H1 (cell line): ENCODE measurements at regions not wholly inside any gene's neighbourhood (a gene's known extent, or its start where the extent isn't known, plus 50 kb on each side); places are given as distances from the start of the nearest gene placed in this dataset.

Experiments
- CTCF ChIA-PET: fragments of 300-600 bp; sonication (Branson Sonifier 250); formaldehyde crosslinking; loops from one replicate; lab custom pipeline; 2021; ENCODE audit not compliant: partially characterized antibody; lab: Charles Lee
- POLR2A ChIA-PET: fragments of 300-600 bp; sonication (Branson Sonifier 250); formaldehyde crosslinking; loops from one replicate; lab custom pipeline; 2021; ENCODE audit warnings: inconsistent platforms; ENCODE audit not compliant: partially characterized antibody; lab: Charles Lee
- DNase-seq, 2 experiments: peaks; one replicate each; pipeline versions ENCODE4 v3.0.0 to v3.0.0-alpha.2; 2010 to 2022; ENCODE audit warnings: low spot score in 2 of 2, low read depth in 1 of 2, mixed read lengths in 1 of 2
- FAIRE-seq: peaks from 2 replicates; lab custom pipeline; 2011; peaks lifted over from hg19 to GRCh38; lab: Jason Lieb, UNC
- H2AFZ ChIP-seq: 2 replicates; pipeline ENCODE4 v1.8.1; 2012; ENCODE audit warnings: low read length, inconsistent platforms
- H2AK5ac ChIP-seq: 2 replicates; pipeline ENCODE4 v1.6.1; 2013; ENCODE audit warnings: low read depth, low read length
- H2BK120ac ChIP-seq: replicated peaks from 2 replicates; pipeline ENCODE3; 2013; ENCODE audit warnings: low read depth, low read length, inconsistent platforms
- H2BK12ac ChIP-seq: 2 replicates; pipeline ENCODE4 v1.6.1; 2013; ENCODE audit warnings: low read depth, low read length
- H2BK15ac ChIP-seq: 2 replicates; pipeline ENCODE4 v1.6.1; 2013; ENCODE audit warnings: low read length
- H2BK20ac ChIP-seq: 2 replicates; pipeline ENCODE4 v1.6.1; 2013; ENCODE audit warnings: low read length
- H2BK5ac ChIP-seq: 2 replicates; pipeline ENCODE4 v1.6.1; 2013; ENCODE audit warnings: low read depth, low read length
- H3K14ac ChIP-seq: 2 replicates; pipeline ENCODE4 v1.6.1; 2013; ENCODE audit warnings: inconsistent platforms; ENCODE audit not compliant: insufficient read length
- H3K18ac ChIP-seq: 2 replicates; pipeline ENCODE4 v1.6.1; 2013; ENCODE audit warnings: low read length; ENCODE audit errors: extremely low read depth
- H3K23ac ChIP-seq: 2 replicates; pipeline ENCODE4 v1.6.1; 2013; ENCODE audit warnings: inconsistent platforms; ENCODE audit not compliant: insufficient read length
- H3K23me2 ChIP-seq: 2 replicates; pipeline ENCODE4 v1.6.1; 2013; ENCODE audit warnings: low read depth, low read length
- H3K27ac ChIP-seq: 2 replicates; pipeline ENCODE4 v1.6.1; 2011; ENCODE audit warnings: low read depth, low read length, inconsistent platforms
- H3K27me3 ChIP-seq, 4 experiments: replicated peaks in 1 of 4; 1 replicate in 1 of 4; 2 replicates in 3 of 4; pipeline versions ENCODE4 v1.6.1 to v1.8.1; 2011 to 2013; ENCODE audit warnings: low read length in 3 of 4, mild to moderate bottlenecking in 3 of 4, inconsistent platforms in 2 of 4, mixed read lengths in 2 of 4, moderate library complexity in 1 of 4; ENCODE audit not compliant: control insufficient read depth in 3 of 4, insufficient read depth in 3 of 4; ENCODE audit errors: extremely low read depth in 1 of 4
- H3K36me3 ChIP-seq, 4 experiments: 2 replicates each; pipeline versions ENCODE4 v1.6.1 to v1.8.1; 2011 to 2013; ENCODE audit warnings: mild to moderate bottlenecking in 4 of 4, low read length in 3 of 4, moderate library complexity in 2 of 4, control low read depth in 1 of 4, inconsistent platforms in 1 of 4; ENCODE audit not compliant: insufficient read depth in 4 of 4, control insufficient read depth in 2 of 4
- H3K4ac ChIP-seq: replicated peaks from 2 replicates; pipeline ENCODE3; 2013; ENCODE audit warnings: low read length, low read depth, mixed read lengths, inconsistent platforms; ENCODE audit not compliant: insufficient read length
- H3K4me1 ChIP-seq, 4 experiments: replicated peaks in 1 of 4; 1 replicate in 1 of 4; 2 replicates in 3 of 4; pipeline versions ENCODE4 v1.6.1 to v1.8.1; 2011 to 2013; ENCODE audit warnings: low read length in 3 of 4, inconsistent platforms in 2 of 4, mixed read lengths in 1 of 4; ENCODE audit not compliant: insufficient read depth in 4 of 4, control insufficient read depth in 3 of 4
- H3K4me2 ChIP-seq, 2 experiments: 2 replicates each; pipeline versions ENCODE4 v1.6.1 to v1.8.1; 2011 to 2013; ENCODE audit warnings: low read depth in 2 of 2, low read length in 2 of 2, control low read depth in 1 of 2, inconsistent platforms in 1 of 2, mild to moderate bottlenecking in 1 of 2; ENCODE audit not compliant: insufficient read depth in 1 of 2
- H3K4me3 ChIP-seq, 4 experiments: fragments of 200-600, 300-600 bp in 1 of 4; sonication (generic), shearing (Covaris generic), sonication (Bioruptor Twin) in 1 of 4; 2 replicates each; pipeline versions ENCODE4 v1.5.1 to v1.8.1; 2011 to 2016; ENCODE audit warnings: low read length in 4 of 4, low read depth in 3 of 4, control low read depth in 2 of 4, inconsistent platforms in 2 of 4, mild to moderate bottlenecking in 2 of 4, mixed read lengths in 1 of 4, moderate library complexity in 1 of 4; ENCODE audit not compliant: insufficient read depth in 2 of 4; ENCODE audit errors: extremely low read depth in 1 of 4
- H3K56ac ChIP-seq: replicated peaks from 2 replicates; pipeline ENCODE3; 2013; ENCODE audit warnings: low read depth, mild to moderate bottlenecking, mixed read lengths, low read length, inconsistent platforms; ENCODE audit not compliant: insufficient read length
- H3K79me1 ChIP-seq: 2 replicates; pipeline ENCODE4 v1.6.1; 2013; ENCODE audit warnings: low read depth, low read length, control low read depth
- H3K79me2 ChIP-seq, 2 experiments: 2 replicates each; pipeline versions ENCODE4 v1.6.1 to v1.8.1; 2012 to 2013; ENCODE audit warnings: low read length in 2 of 2, mild to moderate bottlenecking in 2 of 2, inconsistent platforms in 1 of 2; ENCODE audit not compliant: insufficient read depth in 2 of 2, control insufficient read depth in 1 of 2
- H3K9ac ChIP-seq, 4 experiments: replicated peaks in 1 of 4; 1 replicate in 1 of 4; 2 replicates in 3 of 4; pipeline versions ENCODE4 v1.6.1 to v1.8.1; 2011 to 2013; ENCODE audit warnings: low read depth in 3 of 4, low read length in 3 of 4, control low read depth in 2 of 4, mild to moderate bottlenecking in 2 of 4, moderate library complexity in 2 of 4, inconsistent platforms in 1 of 4; ENCODE audit errors: extremely low read depth in 1 of 4
- H3K9me3 ChIP-seq, 2 experiments: 2 replicates each; pipeline versions ENCODE4 v1.6.1 to v1.8.1; 2012 to 2013; ENCODE audit warnings: mild to moderate bottlenecking in 2 of 2, moderate library complexity in 2 of 2, control low read depth in 1 of 2, inconsistent platforms in 1 of 2, low read depth in 1 of 2, low read length in 1 of 2, mixed read lengths in 1 of 2; ENCODE audit not compliant: insufficient read depth in 2 of 2
- H4K20me1 ChIP-seq, 2 experiments: replicated peaks in 1 of 2; 2 replicates each; pipeline versions ENCODE3 to v1.8.1; 2011 to 2013; ENCODE audit warnings: inconsistent platforms in 2 of 2, low read length in 2 of 2, mild to moderate bottlenecking in 1 of 2; ENCODE audit not compliant: insufficient read depth in 2 of 2, control insufficient read depth in 1 of 2
- H4K5ac ChIP-seq: 2 replicates; pipeline ENCODE4 v1.6.1; 2013; ENCODE audit warnings: low read length, low read depth, mixed read lengths, inconsistent platforms; ENCODE audit not compliant: insufficient read length
- H4K8ac ChIP-seq: 2 replicates; pipeline ENCODE4 v1.8.0; 2013; ENCODE audit warnings: mild to moderate bottlenecking, moderate library complexity, low read length, inconsistent platforms; ENCODE audit not compliant: insufficient read depth; ENCODE audit errors: extremely low read depth
- H4K91ac ChIP-seq: replicated peaks from 2 replicates; pipeline ENCODE3; 2013; ENCODE audit warnings: low read length, mixed read lengths, inconsistent platforms; ENCODE audit not compliant: insufficient read length
- JUN ChIP-seq: IDR thresholded peaks from 2 replicates; pipeline ENCODE4 v1.6.1; 2011; ENCODE audit warnings: low read depth, mild to moderate bottlenecking, improper control_type of control experiment, low read length
- PHF8 ChIP-seq: fragments of 200-600 bp; sonication (generic); conservative IDR thresholded peaks from 2 replicates; pipeline ENCODE4 v1.7.1; 2012; ENCODE audit warnings: low read depth, mild to moderate bottlenecking, inconsistent platforms, low read length, moderate library complexity
- SP4 ChIP-seq: IDR thresholded peaks from 2 replicates; pipeline ENCODE4 v1.6.1; 2012; ENCODE audit warnings: low read length, inconsistent platforms
- WGBS, 2 experiments: shearing (Covaris generic) in 1 of 2; methylation state at CpG; one replicate each; pipeline versions ENCODE4 v1.1.6 to v1.1.7; 2013 to 2015; ENCODE audit warnings: low lambda C conversion rate in 2 of 2, mixed read lengths in 2 of 2, inconsistent platforms in 1 of 2, low coverage in 1 of 2, missing lambda C conversion rate in 1 of 2; ENCODE audit not compliant: insufficient replicate concordance in 2 of 2, insufficient coverage in 1 of 2, insufficient read length in 1 of 2; ENCODE audit errors: extremely low coverage in 1 of 2, missing lambda C conversion rate in 1 of 2; 5-methylcytosine and 5-hydroxymethylcytosine counted together

DNA sequence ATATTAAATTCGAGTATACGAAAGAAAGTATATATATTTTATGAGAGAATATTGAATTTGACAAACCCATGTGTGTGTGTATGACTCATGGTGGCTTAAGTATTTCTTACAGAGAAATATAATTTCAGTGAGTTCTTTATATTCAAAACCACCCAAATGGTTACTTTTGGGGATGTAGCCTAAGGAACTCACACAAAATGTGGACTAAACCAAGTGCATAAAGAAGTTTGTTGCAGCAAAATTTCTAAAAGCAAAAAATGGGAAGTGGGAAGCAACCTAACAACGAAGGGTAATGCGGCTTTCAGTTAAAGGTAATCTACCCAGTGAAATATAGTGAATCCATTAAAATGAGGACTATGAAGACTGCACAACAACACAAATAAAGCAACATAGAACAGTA, 277.1 kb downstream of the EDEM1 start:
- CTCF ChIA-PET, result interaction anchor here (0.8 kb wide), 2 partner anchors 12 to 38 kb away, joined by 3 read pairs; no protein-coding TSS in a partner anchor
- no peak for FAIRE-seq
- no peaks in the 10 kb centered on the region for H3K79me1 ChIP-seq
- H2AFZ ChIP-seq, result no peak overlapping the region
- DNase-seq, result no peak
- no peak overlapping the region for H3K4ac ChIP-seq
- no peak overlapping the region for H3K4me3 ChIP-seq
- H3K18ac ChIP-seq, result no peak overlapping the region
- H3K4me2 ChIP-seq, result no peak overlapping the region
- H2BK12ac ChIP-seq, result 0 out of 2 replicates have a peak overlapping the region, but pooled peaks have one; percentile 20
- H3K4me1 ChIP-seq, result peaks cover 0 to 6% (median 1%) of the 10 kb centered on the region in 4 experiments; a peak in 2 of 7 replicates
- no peak overlapping the region for H3K27ac ChIP-seq
- H2BK15ac ChIP-seq, result no peak overlapping the region
- no peak overlapping the region for H3K9ac ChIP-seq
- POLR2A ChIA-PET, result no interaction called here
- no peaks in the 10 kb centered on the region for H4K20me1 ChIP-seq
- H2BK20ac ChIP-seq, result no peak overlapping the region
- no peak overlapping the region for H2BK5ac ChIP-seq
- no peak overlapping the region for H4K5ac ChIP-seq
- H4K91ac ChIP-seq, result no peak overlapping the region
- no peak overlapping the region for H3K56ac ChIP-seq
- WGBS, 2 experiments, result 87 to 100% methylated on average over 2 to 4 of the region's 4 CpGs
- H4K8ac ChIP-seq, result no peak overlapping the region
- no peak overlapping the region for H2AK5ac ChIP-seq
- H3K23ac ChIP-seq, result no peak overlapping the region
- H3K14ac ChIP-seq, result no peak overlapping the region
- no peak overlapping the region for H2BK120ac ChIP-seq
- no peaks in the 10 kb centered on the region for H3K9me3 ChIP-seq
- no peaks in the 10 kb centered on the region for H3K36me3 ChIP-seq
- H3K23me2 ChIP-seq, result no peaks in the 10 kb centered on the region
- H3K79me2 ChIP-seq, result no peaks in the 10 kb centered on the region
- H3K27me3 ChIP-seq, result no peaks in the 10 kb centered on the region
- TF ChIP-seq SP4 (no peak), PHF8 (no peak), JUN (no peak)
